GM06990 (cell line): ENCODE measurements at regions not wholly inside any gene's neighbourhood (a gene's known extent, or its start where the extent isn't known, plus 50 kb on each side); places are given as distances from the start of the nearest gene placed in this dataset.
"Not testable (repeated sequence)": the region's sequence is repeated elsewhere in the genome, so short reads cannot be mapped to it uniquely, and the experiment has no call there.

Source experiments
- DNase-seq: peaks from one replicate; pipeline ENCODE4 v3.0.0-alpha.2; 2011; ENCODE audit not compliant: insufficient read length; ENCODE audit errors: extremely low read depth
- H3K27me3 ChIP-seq: replicated peaks from 2 replicates; pipeline ENCODE4 v1.6.0; 2011; ENCODE audit warnings: low read length; ENCODE audit not compliant: control insufficient read depth, insufficient read depth
- H3K36me3 ChIP-seq: 2 replicates; pipeline ENCODE4 v1.5.1; 2011; ENCODE audit warnings: low read length; ENCODE audit not compliant: control insufficient read depth, insufficient read depth
- H3K4me3 ChIP-seq: replicated peaks from 2 replicates; pipeline ENCODE4 v1.5.1; 2011; ENCODE audit warnings: low read depth, mild to moderate bottlenecking, control low read depth, low read length
- CTCF ChIP-seq: IDR thresholded peaks from 2 replicates; pipeline ENCODE4 v1.5.1; 2011; ENCODE audit warnings: low read length, control low read depth, mild to moderate bottlenecking, inconsistent platforms; ENCODE audit not compliant: insufficient read depth, poor library complexity, severe bottlenecking

- Histone ChIP-seq H3K27me3 (no peaks in the 10 kb centered on the region), H3K36me3 (no peaks in the 10 kb centered on the region), H3K4me3 (no peak overlapping the region)
- no peak for DNase-seq
- no peak for TF ChIP-seq CTCF
Measured at GRCh38 chr5:110268283-110268682, 458.2 kb downstream of the TMEM232 start.

- H3K27me3 ChIP-seq = no peaks in the 10 kb centered on the region
- H3K4me3 ChIP-seq = no peak overlapping the region
- H3K36me3 ChIP-seq = no peaks in the 10 kb centered on the region
- no peak for TF ChIP-seq CTCF
- no peak for DNase-seq
Measured at GRCh38 chr5:110268985-110269384, 457.5 kb downstream of the TMEM232 start.

- no peak overlapping the region for H3K4me3 ChIP-seq
- TF ChIP-seq CTCF = no peak
- no peaks in the 10 kb centered on the region for H3K36me3 ChIP-seq
- DNase-seq = no peak
- H3K27me3 ChIP-seq = no peaks in the 10 kb centered on the region
Measured at GRCh38 chr5:110269478-110270142, 456.9 kb downstream of the TMEM232 start.

GRCh38 chr5:110275878-110276277 is 450.6 kb downstream of the TMEM232 start:
- Histone ChIP-seq H3K36me3 (no peaks in the 10 kb centered on the region), H3K4me3 (no peak overlapping the region), H3K27me3 (no peaks in the 10 kb centered on the region)
- no peak for DNase-seq
- TF ChIP-seq CTCF = no peak

- H3K27me3 ChIP-seq, DNase-seq, H3K4me3 ChIP-seq, H3K36me3 ChIP-seq: not testable (repeated sequence)
Measured at GRCh38 chr5:110278449-110278848, 448.0 kb downstream of the TMEM232 start.

GRCh38 chr5:110284121-110284520 is 442.4 kb downstream of the TMEM232 start:
- not testable (repeated sequence) for DNase-seq, H3K27me3 ChIP-seq, H3K4me3 ChIP-seq, H3K36me3 ChIP-seq
